ENCODE measurements at regions not wholly inside any gene's neighbourhood (a gene's known extent, or its start where the extent isn't known, plus 50 kb on each side); places are given as distances from the start of the nearest gene placed in this dataset.

GRCh38 chr2:220782609-220783113 lies 789.4 kb downstream of the EPHA4 start:
- in situ Hi-C loops (cut with MboI) (no loop called here), intact Hi-C loops (cut with micrococcal nuclease) (no loop called here)
- TF ChIP-seq BCOR (IDR thresholded peaks at IDR 0.05) = no peak
- TF ChIP-seq TFE3 (CRISPR knock-in tag; IDR thresholded peaks at IDR 0.05) = peak; percentile 51
- Histone ChIP-seq H3K4me3 (no peak overlapping the region), H3K9ac (ENCODE audit: insufficient read depth in 1 of 2, low read depth in 2 of 2, low read length in 2 of 2) (no peak overlapping the region), H3K27me3 (ENCODE audit: control insufficient read depth in 2 of 2, insufficient read depth in 2 of 2, low read length in 2 of 2) (no peaks in the 10 kb centered on the region), H3K36me3 (ENCODE audit: control insufficient read depth, insufficient read depth, low read length) (no peaks in the 10 kb centered on the region), H3K4me2 (ENCODE audit: insufficient read depth, low read length) (no peak overlapping the region), H3K27ac (ENCODE audit: extremely low read depth, low read depth, low read length) (no peak overlapping the region), H3K9me3 (replicated peaks; ENCODE audit: control insufficient read depth, insufficient read depth, low read depth, low read length) (no peaks in the 10 kb centered on the region), H3K79me2 (ENCODE audit: control insufficient read depth, insufficient read depth, low read length) (no peaks in the 10 kb centered on the region), H3K9me1 (ENCODE audit: control insufficient read depth, insufficient read depth, low read length) (no peaks in the 10 kb centered on the region), H2AFZ (ENCODE audit: low read depth, low read length) (no peak overlapping the region), H3K4me1 (replicated peaks in 1 of 2; ENCODE audit: control insufficient read depth in 2 of 2, insufficient read depth in 2 of 2, low read length in 2 of 2) (no peaks in the 10 kb centered on the region), H4K20me1 (replicated peaks; ENCODE audit: control insufficient read depth, insufficient read depth, low read length) (no peaks in the 10 kb centered on the region)
- WGBS (ENCODE audit: insufficient coverage, low coverage, missing lambda C conversion rate) = 0% methylated on average over 4 of the region's 5 CpGs
- CTCF ChIA-PET (ENCODE audit: low intra/inter-chr PET ratio) = no interaction called here
- no TSS peak for BruUV-seq (replicated peaks)
- ATAC-seq (no peak), FAIRE-seq (no peak), DNase-seq (ENCODE audit: extremely low read depth in 1 of 4, low spot score in 3 of 4) (no peak)
- POLR2A ChIA-PET = no interaction called here

GRCh38 chr2:220783671-220784070 lies 788.4 kb downstream of the EPHA4 start:
- Histone ChIP-seq H3K4me2 (ENCODE audit: insufficient read depth, low read length) (no peak overlapping the region), H3K79me2 (ENCODE audit: control insufficient read depth, insufficient read depth, low read length) (no peaks in the 10 kb centered on the region), H4K20me1 (replicated peaks; ENCODE audit: control insufficient read depth, insufficient read depth, low read length) (no peaks in the 10 kb centered on the region), H3K4me3 (no peak overlapping the region), H3K9me3 (replicated peaks; ENCODE audit: control insufficient read depth, insufficient read depth, low read depth, low read length) (no peaks in the 10 kb centered on the region), H3K27ac (ENCODE audit: extremely low read depth, low read depth, low read length) (no peak overlapping the region), H3K4me1 (replicated peaks in 1 of 2; ENCODE audit: control insufficient read depth in 2 of 2, insufficient read depth in 2 of 2, low read length in 2 of 2) (no peaks in the 10 kb centered on the region), H3K9ac (ENCODE audit: insufficient read depth in 1 of 2, low read depth in 2 of 2, low read length in 2 of 2) (no peak overlapping the region), H3K36me3 (ENCODE audit: control insufficient read depth, insufficient read depth, low read length) (no peaks in the 10 kb centered on the region), H3K9me1 (ENCODE audit: control insufficient read depth, insufficient read depth, low read length) (no peaks in the 10 kb centered on the region), H3K27me3 (ENCODE audit: control insufficient read depth in 2 of 2, insufficient read depth in 2 of 2, low read length in 2 of 2) (no peaks in the 10 kb centered on the region), H2AFZ (ENCODE audit: low read depth, low read length) (no peak overlapping the region)
- CTCF ChIA-PET (ENCODE audit: low intra/inter-chr PET ratio) = no interaction called here
- ATAC-seq (no peak), FAIRE-seq (no peak), DNase-seq (ENCODE audit: extremely low read depth in 1 of 4, low spot score in 3 of 4) (no peak)
- in situ Hi-C loops (cut with MboI) = no loop called here
- intact Hi-C loops (cut with micrococcal nuclease) = no loop called here
- no TSS peak for BruUV-seq (replicated peaks)
- TF ChIP-seq MAZ (CRISPR knock-in tag; conservative IDR thresholded peaks at IDR 0.05 in 1 of 2, IDR thresholded peaks at IDR 0.05 in 1 of 2) (no peak), ATF4 (CRISPR knock-in tag; IDR thresholded peaks at IDR 0.05) (no peak), SIN3A (IDR thresholded peaks at IDR 0.05; ENCODE audit: borderline replicate concordance in 2 of 2, control insufficient read depth in 1 of 2, low read depth in 2 of 2, low read length in 2 of 2) (no peak), MAFF (IDR thresholded peaks at IDR 0.05; ENCODE audit: low read length) (no peak), MITF (IDR thresholded peaks at IDR 0.05) (no peak), RBM14 (IDR thresholded peaks at IDR 0.05; ENCODE audit: borderline replicate concordance, insufficient read depth, low read depth, low read length) (no peak), DNMT1 (IDR thresholded peaks at IDR 0.05) (no peak), ATF2 (CRISPR knock-in tag; IDR thresholded peaks at IDR 0.05) (no peak), NUFIP1 (IDR thresholded peaks at IDR 0.05; ENCODE audit: partially characterized antibody) (no peak)
- 0% methylated on average over 1 of the region's 1 CpG for WGBS (ENCODE audit: insufficient coverage, low coverage, missing lambda C conversion rate)
- POLR2A ChIA-PET = no interaction called here

Measured in K562 (cell line).